ENCODE measurements at regions not wholly inside any gene's neighbourhood (a gene's known extent, or its start where the extent isn't known, plus 50 kb on each side); places are given as distances from the start of the nearest gene placed in this dataset.

- no peak for DNase-seq
- Histone ChIP-seq H3K9me3 (ENCODE audit: control insufficient read depth in 1 of 2, insufficient read depth in 1 of 2, low read length in 2 of 2) (no peaks in the 10 kb centered on the region), H3K36me3 (ENCODE audit: insufficient read depth, low read length) (no peaks in the 10 kb centered on the region), H3K27ac (ENCODE audit: low read depth in 1 of 2, low read length in 2 of 2) (no peak overlapping the region), H3K4me3 (ENCODE audit: low read length) (no peak overlapping the region), H3K27me3 (ENCODE audit: control insufficient read depth in 1 of 2, insufficient read depth in 2 of 2, low read length in 2 of 2) (no peaks in the 10 kb centered on the region), H3K4me1 (ENCODE audit: insufficient read depth, low read length) (no peaks in the 10 kb centered on the region)
- H3K27me3 Mint-ChIP-seq, result no peaks in the 10 kb centered on the region
- intact Hi-C loops (cut with DNase I, micrococcal nuclease), result no loop called here
- POLR2A ChIA-PET, result no interaction called here
- no peak for ATAC-seq (ENCODE audit: poor library complexity)
- no peak for TF ChIP-seq CTCF (IDR thresholded peaks at IDR 0.05)
- no peaks in the 10 kb centered on the region for H3K9me3 Mint-ChIP-seq
- H3K27ac Mint-ChIP-seq, result no peak overlapping the region
- H3K4me1 Mint-ChIP-seq (ENCODE audit: low read depth), result no peaks in the 10 kb centered on the region
- no peaks in the 10 kb centered on the region for H3K36me3 Mint-ChIP-seq (ENCODE audit: low read depth)
- CTCF ChIA-PET, result no interaction called here
- no peak overlapping the region for H3K4me3 Mint-ChIP-seq
Measured at GRCh38 chr13:47168618-47169017, 271.8 kb upstream of the HTR2A start.

GRCh38 chr13:47168066-47168465 is 271.2 kb upstream of the HTR2A start:
- CTCF ChIA-PET, result no interaction called here
- Mint-ChIP-seq H3K27me3 (no peaks in the 10 kb centered on the region), H3K27ac (no peak overlapping the region), H3K4me1 (ENCODE audit: low read depth) (no peaks in the 10 kb centered on the region), H3K4me3 (no peak overlapping the region), H3K9me3 (no peaks in the 10 kb centered on the region), H3K36me3 (ENCODE audit: low read depth) (no peaks in the 10 kb centered on the region)
- Histone ChIP-seq H3K27ac (ENCODE audit: low read depth in 1 of 2, low read length in 2 of 2) (no peak overlapping the region), H3K36me3 (ENCODE audit: insufficient read depth, low read length) (no peaks in the 10 kb centered on the region), H3K27me3 (ENCODE audit: control insufficient read depth in 1 of 2, insufficient read depth in 2 of 2, low read length in 2 of 2) (no peaks in the 10 kb centered on the region), H3K4me1 (ENCODE audit: insufficient read depth, low read length) (no peaks in the 10 kb centered on the region), H3K4me3 (ENCODE audit: low read length) (no peak overlapping the region), H3K9me3 (ENCODE audit: control insufficient read depth in 1 of 2, insufficient read depth in 1 of 2, low read length in 2 of 2) (no peaks in the 10 kb centered on the region)
- no peak for ATAC-seq (ENCODE audit: poor library complexity)
- intact Hi-C loops (cut with DNase I, micrococcal nuclease), result no loop called here
- no peak for DNase-seq
- no peak for TF ChIP-seq CTCF (IDR thresholded peaks at IDR 0.05)
- POLR2A ChIA-PET, result no interaction called here

GRCh38 chr13:47166336-47166735 is 269.5 kb upstream of the HTR2A start:
- no peaks in the 10 kb centered on the region for H3K27me3 Mint-ChIP-seq
- DNase-seq, result no peak
- TF ChIP-seq CTCF (IDR thresholded peaks at IDR 0.05), result no peak
- no peak for ATAC-seq (ENCODE audit: poor library complexity)
- no peak overlapping the region for H3K4me3 ChIP-seq (ENCODE audit: low read length)
- no peak overlapping the region for H3K4me3 Mint-ChIP-seq
- ChIA-PET CTCF (no interaction called here), POLR2A (no interaction called here)
- no peak overlapping the region for H3K27ac Mint-ChIP-seq
- no peaks in the 10 kb centered on the region for H3K9me3 Mint-ChIP-seq
- H3K9me3 ChIP-seq (ENCODE audit: control insufficient read depth in 1 of 2, insufficient read depth in 1 of 2, low read length in 2 of 2), result no peaks in the 10 kb centered on the region
- no peak overlapping the region for H3K27ac ChIP-seq (ENCODE audit: low read depth in 1 of 2, low read length in 2 of 2)
- no peaks in the 10 kb centered on the region for H3K27me3 ChIP-seq (ENCODE audit: control insufficient read depth in 1 of 2, insufficient read depth in 2 of 2, low read length in 2 of 2)
- no peaks in the 10 kb centered on the region for H3K4me1 Mint-ChIP-seq (ENCODE audit: low read depth)
- H3K36me3 ChIP-seq (ENCODE audit: insufficient read depth, low read length), result no peaks in the 10 kb centered on the region
- H3K4me1 ChIP-seq (ENCODE audit: insufficient read depth, low read length), result no peaks in the 10 kb centered on the region
- intact Hi-C loops (cut with DNase I, micrococcal nuclease), result no loop called here
- no peaks in the 10 kb centered on the region for H3K36me3 Mint-ChIP-seq (ENCODE audit: low read depth)
